Keratinocyte (primary cell): ENCODE measurements at regions not wholly inside any gene's neighbourhood (a gene's known extent, or its start where the extent isn't known, plus 50 kb on each side); places are given as distances from the start of the nearest gene placed in this dataset.

Experiments used
- DNase-seq: peaks from one replicate; pipeline ENCODE4 v3.0.0-alpha.2; 2011; ENCODE audit warnings: low read depth, missing footprints, low spot score
- FAIRE-seq: peaks from 2 replicates; lab custom pipeline; 2011; peaks lifted over from hg19 to GRCh38; lab: Jason Lieb, UNC
- H2AFZ ChIP-seq: 2 replicates; pipeline ENCODE4 v1.6.0; 2012; ENCODE audit warnings: low read length, control low read depth, inconsistent platforms; ENCODE audit not compliant: control insufficient read depth
- H3K27ac ChIP-seq: 2 replicates; pipeline ENCODE4 v1.5.1; 2011; ENCODE audit warnings: low read length; ENCODE audit not compliant: control insufficient read depth, insufficient read depth
- H3K27me3 ChIP-seq: 3 replicates; pipeline ENCODE4 v1.6.0; 2011; ENCODE audit warnings: low read length; ENCODE audit not compliant: control insufficient read depth, insufficient read depth; ENCODE audit errors: extremely low read depth
- H3K36me3 ChIP-seq, 2 experiments: 2 replicates in 1 of 2; 3 replicates in 1 of 2; pipeline ENCODE4 v1.5.1; 2011; ENCODE audit warnings: low read length in 2 of 2, mild to moderate bottlenecking in 1 of 2; ENCODE audit not compliant: control insufficient read depth in 2 of 2, insufficient read depth in 2 of 2; ENCODE audit errors: extremely low read depth in 1 of 2
- H3K4me1 ChIP-seq: 3 replicates; pipeline ENCODE4 v1.5.1; 2011; ENCODE audit warnings: low read length; ENCODE audit not compliant: control insufficient read depth, insufficient read depth; ENCODE audit errors: extremely low read depth
- H3K4me2 ChIP-seq: 3 replicates; pipeline ENCODE4 v1.6.0; 2011; ENCODE audit warnings: low read depth, low read length; ENCODE audit not compliant: control insufficient read depth, insufficient read depth; ENCODE audit errors: extremely low read depth
- H3K4me3 ChIP-seq, 3 experiments: fragments of 200-600 bp in 1 of 3; sonication (generic) in 1 of 3; 2 replicates in 2 of 3; 3 replicates in 1 of 3; pipeline ENCODE4 v1.5.1; 2011 to 2016; ENCODE audit warnings: low read length in 3 of 3, mild to moderate bottlenecking in 3 of 3, control low read depth in 2 of 3, inconsistent platforms in 1 of 3, low read depth in 1 of 3, mixed read lengths in 1 of 3, mixed run types in 1 of 3, moderate library complexity in 1 of 3; ENCODE audit not compliant: control insufficient read depth in 2 of 3, insufficient read depth in 2 of 3; ENCODE audit errors: extremely low read depth in 1 of 3
- H3K79me2 ChIP-seq: 2 replicates; pipeline ENCODE4 v1.6.0; 2012; ENCODE audit warnings: low read length; ENCODE audit not compliant: control insufficient read depth, insufficient read depth
- H3K9ac ChIP-seq: 3 replicates; pipeline ENCODE4 v1.6.0; 2011; ENCODE audit warnings: low read length; ENCODE audit not compliant: control insufficient read depth, insufficient read depth; ENCODE audit errors: extremely low read depth
- H3K9me1 ChIP-seq: 3 replicates; pipeline ENCODE4 v1.6.0; 2011; ENCODE audit warnings: low read length; ENCODE audit not compliant: control insufficient read depth, insufficient read depth; ENCODE audit errors: extremely low read depth
- H3K9me3 ChIP-seq: 2 replicates; pipeline ENCODE4 v1.5.1; 2012; ENCODE audit warnings: low read depth, low read length; ENCODE audit not compliant: control insufficient read depth
- H4K20me1 ChIP-seq: 3 replicates; pipeline ENCODE4 v1.6.0; 2011; ENCODE audit warnings: low read length; ENCODE audit not compliant: control insufficient read depth, insufficient read depth; ENCODE audit errors: extremely low read depth
- CTCF ChIP-seq, 3 experiments: IDR thresholded peaks in 1 of 3; conservative IDR thresholded peaks in 1 of 3; optimal IDR thresholded peaks in 1 of 3; 2 replicates in 2 of 3; 3 replicates in 1 of 3; pipeline versions ENCODE3 to v1.5.1; 2011; ENCODE audit warnings: low read length in 3 of 3, mild to moderate bottlenecking in 3 of 3, moderate library complexity in 2 of 3, control low read depth in 1 of 3, inconsistent platforms in 1 of 3; ENCODE audit not compliant: insufficient read depth in 2 of 3; ENCODE audit errors: extremely low read depth in 1 of 3
- EZH2 ChIP-seq: IDR thresholded peaks from one replicate; pipeline ENCODE4 v1.6.1; 2012; ENCODE audit warnings: inconsistent platforms, mild to moderate bottlenecking, low read length, moderate library complexity
- dilution Hi-C: fragments of 300-500 bp; cut with MboI; formaldehyde crosslinking; loops from one replicate; pipeline ENCODE4 v1.7.0; 2020; ENCODE audit warnings: low sequenced_read_pairs; ENCODE audit not compliant: extremely low pct_ligation_motif_present

- no peaks in the 10 kb centered on the region for H3K4me1 ChIP-seq
- no peaks in the 10 kb centered on the region for H3K36me3 ChIP-seq
- H3K4me3 ChIP-seq, result no peak overlapping the region
- DNase-seq (no peak), FAIRE-seq (no peak)
- no peak overlapping the region for H3K9ac ChIP-seq
- H3K4me2 ChIP-seq, result no peak overlapping the region
- no peaks in the 10 kb centered on the region for H3K27me3 ChIP-seq
- TF ChIP-seq EZH2 (no peak), CTCF (optimal IDR thresholded peaks at IDR 0.05 in 1 of 3, IDR thresholded peaks at IDR 0.05 in 1 of 3, conservative IDR thresholded peaks at IDR 0.05 in 1 of 3; ENCODE audit: extremely low read depth in 1 of 3, insufficient read depth in 2 of 3, low read length in 3 of 3) (no peak)
- no peaks in the 10 kb centered on the region for H3K79me2 ChIP-seq
- no peaks in the 10 kb centered on the region for H4K20me1 ChIP-seq
- no peaks in the 10 kb centered on the region for H3K9me1 ChIP-seq
- H3K9me3 ChIP-seq, result peaks cover 1% of the 10 kb centered on the region
- no peak overlapping the region for H2AFZ ChIP-seq
- dilution Hi-C loops, result no loop called here
- no peak overlapping the region for H3K27ac ChIP-seq
Observed at GRCh38 chr4:178414042-178414441, 971.8 kb upstream of the AGA start.

- Histone ChIP-seq H2AFZ (no peak overlapping the region), H3K4me3 (no peak overlapping the region), H3K27ac (no peak overlapping the region), H3K9me1 (no peaks in the 10 kb centered on the region), H4K20me1 (no peaks in the 10 kb centered on the region), H3K27me3 (no peaks in the 10 kb centered on the region), H3K79me2 (no peaks in the 10 kb centered on the region), H3K9ac (no peak overlapping the region), H3K4me1 (no peaks in the 10 kb centered on the region), H3K36me3 (no peaks in the 10 kb centered on the region), H3K4me2 (no peak overlapping the region), H3K9me3 (peaks cover 1% of the 10 kb centered on the region)
- TF ChIP-seq EZH2 (no peak), CTCF (optimal IDR thresholded peaks at IDR 0.05 in 1 of 3, IDR thresholded peaks at IDR 0.05 in 1 of 3, conservative IDR thresholded peaks at IDR 0.05 in 1 of 3; ENCODE audit: extremely low read depth in 1 of 3, insufficient read depth in 2 of 3, low read length in 3 of 3) (no peak)
- dilution Hi-C loops, result no loop called here
- FAIRE-seq (no peak), DNase-seq (no peak)
Observed at GRCh38 chr4:178414881-178415446, 972.7 kb upstream of the AGA start.
